Stimulated activated naive B cell treated with anti-CD40 and anti-IgM and Interleukin-4, amounts not matched to agents 10 μg/mL and 1 μg/mL and 100 μg/mL, for 72 hours (primary cell): ENCODE measurements at regions not wholly inside any gene's neighbourhood (a gene's known extent, or its start where the extent isn't known, plus 50 kb on each side); places are given as distances from the start of the nearest gene placed in this dataset.
"Not testable (repeated sequence)": the region's sequence is repeated elsewhere in the genome, so short reads cannot be mapped to it uniquely, and the experiment has no call there.

ENCODE experiments used
- ATAC-seq, 2 donors: fragments of 150-1000 bp; cut with Tn5 transposase; replicated peaks; 2 replicates each; pipeline ENCODE4 v1.10.0; 2021; ENCODE audit warnings: moderate library complexity in 1 of 2
- DNase-seq: peaks from one replicate; pipeline ENCODE4 v3.0.0; 2021
- H3K27ac Mint-ChIP-seq: one replicate; pipeline ENCODE4 v1.8.0; 2022; ENCODE audit warnings: mild to moderate bottlenecking, mixed read lengths
- H3K27me3 Mint-ChIP-seq, 2 donors: one replicate each; pipeline ENCODE4 v1.8.0; 2022; ENCODE audit warnings: mixed read lengths in 2 of 2
- H3K36me3 Mint-ChIP-seq, 2 donors: one replicate each; pipeline ENCODE4 v1.8.0; 2022; ENCODE audit warnings: mixed read lengths in 2 of 2, mild to moderate bottlenecking in 1 of 2
- H3K4me1 Mint-ChIP-seq, 2 donors: one replicate each; pipeline ENCODE4 v1.8.0; 2022; ENCODE audit warnings: mixed read lengths in 2 of 2, mild to moderate bottlenecking in 1 of 2
- H3K4me3 Mint-ChIP-seq, 2 donors: one replicate each; pipeline ENCODE4 v1.8.0; 2022; ENCODE audit warnings: mild to moderate bottlenecking in 2 of 2, mixed read lengths in 2 of 2, moderate library complexity in 1 of 2
- H3K9me3 Mint-ChIP-seq, 2 donors: one replicate each; pipeline ENCODE4 v1.8.0; 2022; ENCODE audit warnings: mixed read lengths in 2 of 2, mild to moderate bottlenecking in 1 of 2

DNA sequence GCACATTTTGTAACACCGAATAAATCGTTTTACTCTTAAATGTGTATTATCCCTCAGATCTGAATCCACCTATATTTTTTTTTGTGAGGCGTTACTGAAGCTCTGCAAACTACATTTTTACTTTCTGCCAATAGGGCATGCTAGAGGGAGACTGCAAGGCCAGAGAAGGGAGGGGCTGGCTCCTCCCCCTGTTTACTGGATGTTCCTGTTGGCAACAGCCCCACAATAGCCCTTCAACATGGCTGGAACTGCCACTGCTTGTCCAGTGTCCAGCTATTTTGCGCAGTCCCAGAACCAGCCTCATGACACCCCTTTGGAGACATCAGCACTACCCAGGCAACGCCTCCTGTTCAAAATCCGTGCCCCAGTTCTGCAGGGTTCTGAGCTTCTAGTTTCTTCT lies 85.4 kb upstream of the MIER3 start:
- peaks cover 0 to 1% of the 10 kb centered on the region in 2 donors for H3K9me3 Mint-ChIP-seq
- ATAC-seq (no peak), DNase-seq (no peak)
- no peak overlapping the region for H3K27ac Mint-ChIP-seq
- H3K4me1 Mint-ChIP-seq: peaks cover 11 to 13% of the 10 kb centered on the region in 2 donors
- H3K4me3 Mint-ChIP-seq: no peak overlapping the region
- peaks cover 0 to 2% of the 10 kb centered on the region in 2 donors for H3K36me3 Mint-ChIP-seq
- peaks cover 0 to 6% of the 10 kb centered on the region in 2 donors for H3K27me3 Mint-ChIP-seq

DNA sequence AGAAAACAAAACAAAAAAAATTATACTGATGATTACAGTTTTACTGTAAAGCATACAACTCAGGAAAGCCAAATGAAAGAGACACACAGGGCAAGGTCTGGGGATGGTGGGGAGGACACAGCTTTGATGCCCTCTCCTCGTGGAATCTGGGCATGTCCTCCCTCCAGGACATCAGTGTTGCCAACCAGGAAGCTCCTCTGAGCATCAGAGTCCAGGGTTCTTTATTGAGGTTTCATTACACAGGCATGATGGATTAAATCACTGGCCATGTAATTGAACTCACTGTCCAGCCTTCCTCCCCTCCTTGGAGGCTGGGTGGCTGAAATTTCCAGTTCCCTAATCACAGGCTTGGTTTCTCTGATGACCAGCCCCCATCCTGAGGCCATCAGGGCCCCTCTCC lies 89.6 kb upstream of the MIER3 start:
- Mint-ChIP-seq H3K36me3 (peaks cover 0 to 2% of the 10 kb centered on the region in 2 donors), H3K27ac (no peak overlapping the region), H3K27me3 (peaks cover 0 to 6% of the 10 kb centered on the region in 2 donors), H3K4me3 (no peak overlapping the region), H3K4me1 (peaks cover 4 to 6% of the 10 kb centered on the region in 2 donors), H3K9me3 (peaks cover 0 to 1% of the 10 kb centered on the region in 2 donors)
- DNase-seq (no peak), ATAC-seq (no peak)

DNA sequence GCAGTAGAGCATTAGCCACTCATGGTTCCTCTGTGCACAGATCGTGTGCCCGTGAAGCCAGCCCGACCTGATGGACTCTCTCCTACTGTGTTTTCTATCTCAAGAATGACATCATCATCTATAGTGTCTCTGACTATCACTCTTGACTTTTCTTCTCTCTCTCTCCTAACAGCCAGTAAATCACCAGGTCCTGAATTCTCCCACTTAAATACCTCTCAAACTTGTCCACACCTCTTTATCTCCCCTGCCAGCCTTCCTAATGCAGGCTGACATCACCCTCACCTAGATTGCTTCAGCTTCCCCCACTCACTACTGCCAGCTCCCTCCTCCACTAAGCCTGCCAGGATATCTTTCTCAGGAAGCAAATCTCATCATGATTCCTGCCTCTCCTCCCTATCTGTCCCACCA lies 90.6 kb upstream of the MIER3 start:
- Mint-ChIP-seq H3K4me1 (no peaks in the 10 kb centered on the region), H3K27me3 (no peaks in the 10 kb centered on the region), H3K9me3 (no peaks in the 10 kb centered on the region), H3K36me3 (no peaks in the 10 kb centered on the region), H3K4me3 (no peak overlapping the region), H3K27ac (no peak overlapping the region)
- ATAC-seq: no peak
- no peak for DNase-seq

DNA sequence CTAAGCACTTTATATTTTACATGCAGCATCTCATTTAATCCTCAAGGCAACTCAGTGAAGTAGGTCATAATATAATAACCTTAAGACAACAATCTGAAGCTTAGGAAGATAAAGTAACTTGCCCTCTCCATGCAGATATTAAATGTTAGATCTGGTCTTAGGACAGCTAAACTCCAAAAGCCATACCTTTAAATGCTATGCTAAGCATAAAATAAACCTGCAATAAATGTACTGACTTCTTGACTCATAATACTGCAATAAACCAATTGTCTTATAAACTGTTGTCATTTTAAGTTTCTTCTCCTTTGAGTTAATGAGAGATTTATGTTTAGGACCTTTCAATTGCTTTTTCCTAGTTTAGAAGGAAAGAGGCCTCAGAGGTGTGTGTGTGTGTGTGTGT lies 102.2 kb upstream of the MIER3 start:
- no peaks in the 10 kb centered on the region for H3K4me1 Mint-ChIP-seq
- no peaks in the 10 kb centered on the region for H3K36me3 Mint-ChIP-seq
- H3K9me3 Mint-ChIP-seq: no peaks in the 10 kb centered on the region
- no peak overlapping the region for H3K27ac Mint-ChIP-seq
- peaks cover 0 to 6% of the 10 kb centered on the region in 2 donors for H3K27me3 Mint-ChIP-seq
- no peak for DNase-seq
- no peak overlapping the region for H3K4me3 Mint-ChIP-seq
- ATAC-seq: no peak

DNA sequence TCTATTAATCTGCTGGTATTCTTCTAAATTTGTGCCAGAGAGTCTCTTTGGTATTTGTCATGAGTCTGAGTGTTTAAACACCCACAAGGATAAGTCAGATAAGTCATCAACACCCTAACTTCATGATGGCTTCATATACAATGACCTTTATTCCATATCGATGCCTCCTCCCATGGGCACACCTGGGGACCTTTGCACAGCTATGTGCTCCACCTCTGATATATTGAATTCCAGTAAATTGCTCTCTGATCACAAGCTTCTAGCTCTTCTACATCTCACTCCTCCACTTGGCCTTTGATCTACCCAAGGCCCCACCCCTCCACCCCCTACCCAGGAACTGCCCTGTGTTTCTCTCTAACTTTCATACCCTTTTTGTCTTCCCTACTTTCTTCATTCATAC lies 102.7 kb upstream of the MIER3 start:
- Mint-ChIP-seq H3K4me1 (no peaks in the 10 kb centered on the region), H3K27me3 (peaks cover 0 to 6% of the 10 kb centered on the region in 2 donors), H3K27ac (no peak overlapping the region), H3K36me3 (no peaks in the 10 kb centered on the region), H3K4me3 (no peak overlapping the region), H3K9me3 (no peaks in the 10 kb centered on the region)
- ATAC-seq (no peak), DNase-seq (no peak)

DNA sequence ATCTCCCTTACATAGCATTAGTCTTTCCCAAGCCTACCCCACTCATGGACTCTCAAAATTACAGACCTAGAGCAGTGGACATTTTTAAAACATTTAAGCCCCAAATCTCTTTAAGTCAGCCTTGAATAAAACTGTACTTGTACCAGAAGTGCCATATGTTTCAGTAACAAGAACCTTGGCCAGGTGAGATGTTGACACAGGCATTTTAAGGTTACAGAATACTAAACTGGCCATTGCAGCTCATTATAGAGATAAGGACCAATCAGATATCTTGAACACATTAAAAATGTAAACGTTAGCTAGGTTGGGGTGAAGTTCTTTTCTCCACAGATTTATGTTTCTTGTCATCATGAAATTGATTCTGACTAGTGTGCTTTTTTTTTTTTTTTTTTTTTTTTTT lies 103.8 kb upstream of the MIER3 start:
- H3K36me3 Mint-ChIP-seq: no peaks in the 10 kb centered on the region
- no peaks in the 10 kb centered on the region for H3K9me3 Mint-ChIP-seq
- H3K4me3 Mint-ChIP-seq: no peak overlapping the region
- ATAC-seq: no peak
- no peaks in the 10 kb centered on the region for H3K4me1 Mint-ChIP-seq
- DNase-seq: no peak
- peaks cover 0 to 6% of the 10 kb centered on the region in 2 donors for H3K27me3 Mint-ChIP-seq
- no peak overlapping the region for H3K27ac Mint-ChIP-seq

DNA sequence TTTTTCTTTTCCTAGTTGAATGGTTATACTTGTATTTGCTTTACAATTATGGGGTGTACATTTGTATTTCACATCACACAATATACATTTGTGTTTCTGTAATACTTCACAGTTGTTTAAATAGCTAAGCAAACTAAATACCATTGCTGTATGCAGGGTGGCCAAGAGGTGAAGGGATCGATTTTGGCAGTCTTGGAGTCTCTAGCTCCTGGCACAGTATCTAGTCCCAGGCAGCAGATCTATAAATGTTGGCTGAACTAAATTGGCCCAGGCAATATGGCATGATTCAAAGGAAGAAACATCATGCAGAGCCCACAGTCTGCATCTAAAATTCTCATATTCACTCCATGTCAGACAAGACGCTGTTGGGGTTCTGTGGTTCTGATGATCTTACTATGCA lies 110.1 kb upstream of the GPBP1 start:
- Mint-ChIP-seq H3K27me3 (peaks cover 13 to 18% of the 10 kb centered on the region in 2 donors), H3K27ac (no peak overlapping the region), H3K4me1 (no peaks in the 10 kb centered on the region), H3K36me3 (no peaks in the 10 kb centered on the region), H3K9me3 (peaks cover 4 to 7% of the 10 kb centered on the region in 2 donors), H3K4me3 (no peak overlapping the region)
- DNase-seq (no peak), ATAC-seq (no peak)

DNA sequence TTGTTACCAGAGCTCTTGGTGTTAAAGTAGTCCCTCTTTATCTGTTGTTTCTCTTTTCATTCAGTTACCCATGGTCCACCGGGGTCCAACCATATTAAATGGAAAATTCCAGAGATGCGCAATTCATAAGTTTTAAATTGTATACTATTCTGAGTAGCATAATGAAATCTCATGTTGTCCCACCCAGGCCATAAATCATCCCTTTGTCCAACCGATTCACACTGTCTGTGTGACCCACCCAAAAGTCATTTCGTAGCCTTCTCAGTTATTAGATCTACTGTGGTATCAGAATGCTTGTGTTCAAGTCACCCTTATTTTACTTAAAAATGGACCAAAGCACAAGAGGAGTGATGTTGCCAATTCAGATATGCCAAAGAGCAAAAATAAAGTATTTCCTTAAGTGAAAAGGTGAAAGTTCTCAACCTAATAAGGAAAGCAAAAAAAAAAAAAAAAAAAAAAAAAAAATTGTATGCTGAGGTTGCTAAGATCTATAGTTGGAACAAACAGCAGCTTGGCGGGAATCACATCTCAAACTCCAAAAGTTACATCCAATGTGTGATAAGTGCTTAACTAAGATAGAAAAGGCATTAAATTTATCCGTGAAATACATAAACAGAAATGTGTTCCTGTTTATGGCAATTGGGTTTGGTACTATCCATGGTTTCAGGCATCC lies 106.8 kb upstream of the GPBP1 start:
- Mint-ChIP-seq H3K4me3 (no peak overlapping the region), H3K27ac (no peak overlapping the region), H3K36me3 (peaks cover 0 to 5% of the 10 kb centered on the region in 2 donors), H3K27me3 (peaks cover 8 to 22% of the 10 kb centered on the region in 2 donors), H3K9me3 (peaks cover 15% of the 10 kb centered on the region in 2 donors), H3K4me1 (no peaks in the 10 kb centered on the region)
- ATAC-seq (no peak), DNase-seq (no peak)

DNA sequence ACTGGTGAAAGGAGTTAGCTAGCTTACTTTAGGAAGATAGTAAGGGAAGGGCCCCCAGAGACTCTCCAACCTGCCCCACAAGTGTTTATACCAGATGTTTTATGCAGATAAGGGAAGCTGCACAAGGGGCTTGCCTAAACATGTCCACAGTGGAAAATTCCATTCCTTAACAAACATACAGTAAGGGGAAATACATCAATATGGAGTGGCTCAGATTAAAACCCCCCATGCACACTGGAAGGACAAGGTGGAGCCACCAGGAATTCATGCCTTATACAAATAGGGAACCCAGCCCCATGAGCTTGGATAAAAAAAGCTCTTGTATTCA lies 106.3 kb upstream of the GPBP1 start:
- no peak for DNase-seq
- Mint-ChIP-seq H3K27ac (no peak overlapping the region), H3K4me1 (no peaks in the 10 kb centered on the region), H3K9me3 (peaks cover 15% of the 10 kb centered on the region in 2 donors), H3K4me3 (no peak overlapping the region), H3K27me3 (peaks cover 11 to 24% of the 10 kb centered on the region in 2 donors), H3K36me3 (peaks cover 0 to 5% of the 10 kb centered on the region in 2 donors)
- ATAC-seq: no peak

DNA sequence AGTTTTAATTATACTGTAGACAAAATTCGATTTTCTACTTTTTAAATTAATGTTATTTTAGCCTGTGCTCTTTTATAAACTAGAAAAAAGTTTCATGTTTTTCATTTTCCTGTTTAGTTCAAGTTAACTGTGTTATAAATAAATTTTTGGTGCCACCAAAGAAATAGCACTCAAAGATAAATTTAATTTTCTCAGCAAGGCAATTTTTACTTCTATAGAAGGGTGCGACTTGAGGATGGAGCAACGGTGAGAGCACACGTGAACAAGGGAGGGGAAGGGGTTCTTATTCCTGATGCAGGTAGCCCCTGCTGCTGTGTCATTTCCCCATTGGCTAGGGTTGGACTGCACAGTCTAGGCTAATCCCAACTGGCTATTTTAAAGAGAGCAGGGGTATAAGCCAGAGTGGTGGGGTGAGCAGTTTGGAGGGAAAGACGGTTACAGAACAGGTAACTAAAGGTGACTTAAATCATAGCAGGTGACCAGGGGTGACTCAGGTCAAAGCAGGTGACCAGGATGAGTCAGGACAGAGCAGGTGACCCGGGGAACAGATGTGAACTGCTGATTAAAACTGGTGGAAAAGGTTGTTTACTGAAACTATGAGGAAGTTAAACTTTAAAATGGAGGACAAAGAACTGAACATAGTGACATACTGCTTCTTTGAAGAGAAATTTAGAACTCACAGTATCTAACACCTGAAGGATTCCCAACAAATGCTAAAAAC lies 104.6 kb upstream of the GPBP1 start:
- no peaks in the 10 kb centered on the region for H3K4me1 Mint-ChIP-seq
- H3K36me3 Mint-ChIP-seq: peaks cover 0 to 5% of the 10 kb centered on the region in 2 donors
- ATAC-seq (no peak), DNase-seq (no peak)
- peaks cover 15% of the 10 kb centered on the region in 2 donors for H3K9me3 Mint-ChIP-seq
- H3K27ac Mint-ChIP-seq: no peak overlapping the region
- peaks cover 4 to 33% of the 10 kb centered on the region in 2 donors for H3K27me3 Mint-ChIP-seq
- no peak overlapping the region for H3K4me3 Mint-ChIP-seq

DNA sequence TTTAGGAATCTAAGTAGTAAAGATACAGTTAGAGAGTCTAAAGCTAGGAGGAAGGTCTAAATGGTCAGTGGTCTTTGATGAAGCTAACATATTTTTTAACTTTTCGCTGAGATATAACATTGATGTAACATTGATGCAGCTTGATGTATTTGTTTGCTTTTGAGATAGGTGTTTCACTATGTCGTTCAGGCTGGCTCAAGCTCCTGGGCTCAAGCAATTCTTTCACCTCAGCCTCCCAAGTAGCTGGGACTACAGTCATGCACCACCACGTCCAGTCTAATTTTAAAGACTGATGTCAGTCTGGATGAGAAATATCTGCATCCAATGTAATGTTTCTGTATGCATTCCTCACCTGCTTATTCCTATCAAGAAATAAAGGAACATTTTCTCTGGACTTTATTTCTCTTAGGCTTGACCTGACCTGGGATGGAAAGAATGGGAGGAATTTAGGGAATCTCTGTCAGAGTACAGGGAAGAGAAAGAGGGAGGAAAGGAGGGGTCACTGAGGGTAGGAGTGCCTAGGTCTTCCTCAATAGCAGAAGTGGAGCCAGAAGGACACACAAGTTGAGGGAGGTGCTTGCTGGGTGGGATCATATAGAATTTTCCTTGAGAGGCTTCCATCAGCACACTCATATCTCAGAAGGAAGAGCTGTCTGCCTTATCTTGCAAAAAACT lies 101.5 kb upstream of the GPBP1 start:
- Mint-ChIP-seq H3K4me3 (no peak overlapping the region), H3K4me1 (no peaks in the 10 kb centered on the region), H3K27ac (no peak overlapping the region), H3K36me3 (peaks cover 0 to 5% of the 10 kb centered on the region in 2 donors), H3K9me3 (peaks cover 8 to 11% of the 10 kb centered on the region in 2 donors), H3K27me3 (peaks cover 4 to 21% of the 10 kb centered on the region in 2 donors)
- ATAC-seq (no peak), DNase-seq (no peak)

DNA sequence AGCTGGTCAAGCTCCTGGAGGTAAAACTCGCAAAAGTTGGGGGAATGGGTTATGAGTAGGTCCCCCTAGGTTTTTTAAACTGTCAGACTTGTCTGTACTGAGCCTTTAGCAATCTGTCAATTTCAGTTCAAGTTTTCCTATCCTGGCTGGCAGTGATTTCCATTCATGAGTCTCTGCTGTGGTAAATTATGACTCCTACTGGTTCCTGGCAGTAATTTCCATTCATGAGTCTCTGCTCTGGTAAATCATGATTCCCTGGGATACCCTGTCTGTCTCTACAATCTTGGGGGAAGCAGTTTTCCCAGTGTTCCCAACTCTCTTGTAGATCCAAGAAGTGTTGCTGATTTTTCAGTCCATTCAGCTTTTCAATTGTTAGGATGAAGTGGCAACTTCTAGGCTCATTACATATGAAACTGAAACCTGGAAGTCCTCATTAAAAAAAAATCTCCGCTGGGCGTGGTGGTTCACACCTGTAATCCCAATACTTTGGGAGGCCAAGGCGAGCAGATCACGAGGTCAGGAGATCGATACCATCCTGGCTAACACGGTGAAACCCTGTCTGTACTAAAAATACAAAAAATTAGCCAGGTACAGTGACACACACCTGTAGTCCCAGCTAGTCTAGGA lies 91.3 kb upstream of the GPBP1 start:
- H3K27me3 Mint-ChIP-seq: peaks cover 13 to 16% of the 10 kb centered on the region in 2 donors
- no peaks in the 10 kb centered on the region for H3K4me1 Mint-ChIP-seq
- peak overlapping the region; percentile 25 for H3K27ac Mint-ChIP-seq
- H3K36me3 Mint-ChIP-seq: peaks cover 0 to 1% of the 10 kb centered on the region in 2 donors
- DNase-seq (no peak), ATAC-seq (no peak)
- H3K9me3 Mint-ChIP-seq: peaks cover 0 to 1% of the 10 kb centered on the region in 2 donors
- H3K4me3 Mint-ChIP-seq: no peak overlapping the region

DNA sequence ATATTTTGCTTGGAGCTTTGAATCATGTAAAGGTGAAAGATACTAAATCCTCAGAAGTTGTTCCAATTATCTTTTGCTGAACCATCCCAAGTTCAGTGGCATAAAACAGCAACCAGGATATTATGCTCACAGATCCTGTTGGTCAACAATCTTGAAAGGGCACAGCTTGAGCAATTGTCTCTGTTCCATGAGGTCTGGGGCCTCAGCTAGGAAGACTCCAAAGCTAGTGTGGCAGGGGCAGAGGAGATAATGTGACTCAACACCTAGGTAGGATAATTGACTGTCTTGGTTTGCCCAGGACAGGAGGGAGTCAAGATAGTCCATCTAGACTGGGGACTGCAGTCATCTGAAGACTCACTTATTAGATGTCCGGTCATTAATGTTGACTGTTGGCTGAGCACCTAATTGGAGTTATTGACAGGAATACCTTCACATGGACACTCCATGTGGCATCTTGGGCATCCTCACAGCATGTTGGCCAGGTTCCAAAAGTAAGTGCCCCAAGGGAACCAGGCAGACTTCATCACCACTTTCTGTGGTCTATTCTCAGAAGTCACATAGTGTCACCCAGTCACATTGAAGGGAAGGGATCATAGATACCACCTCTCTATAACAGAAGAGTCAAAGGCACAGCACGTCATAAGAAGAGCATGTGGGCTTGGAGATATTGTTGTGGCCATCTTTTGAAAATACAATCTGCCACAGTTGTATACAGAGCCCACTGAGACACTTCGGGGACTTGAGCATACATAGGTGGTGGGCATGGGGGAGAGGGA lies 88.4 kb upstream of the GPBP1 start:
- no peak for DNase-seq
- no peak overlapping the region for H3K4me3 Mint-ChIP-seq
- H3K36me3 Mint-ChIP-seq: peaks cover 0 to 1% of the 10 kb centered on the region in 2 donors
- H3K9me3 Mint-ChIP-seq: peaks cover 0 to 1% of the 10 kb centered on the region in 2 donors
- no peak overlapping the region for H3K27ac Mint-ChIP-seq
- peak; percentile 22 to 36 for ATAC-seq
- peaks cover 13 to 16% of the 10 kb centered on the region in 2 donors for H3K27me3 Mint-ChIP-seq
- no peaks in the 10 kb centered on the region for H3K4me1 Mint-ChIP-seq

DNA sequence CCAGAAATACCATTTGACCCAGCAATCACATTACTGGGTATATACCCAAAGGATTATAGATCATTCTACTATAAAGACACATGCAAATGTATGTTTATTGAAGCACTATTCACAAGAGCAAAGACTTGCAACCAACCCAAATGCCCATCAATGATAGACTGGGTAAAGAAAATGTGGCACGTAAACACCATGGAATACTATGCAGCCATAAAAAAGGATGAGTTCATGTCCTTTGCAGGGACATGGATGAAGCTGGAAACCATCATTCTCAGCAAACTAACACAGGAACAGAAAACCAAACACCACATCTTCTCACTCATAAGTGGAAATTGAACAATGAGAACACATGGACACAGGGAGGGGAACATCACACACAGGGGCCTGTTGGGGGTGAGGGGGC lies 85.9 kb upstream of the GPBP1 start:
- not testable (repeated sequence) for H3K4me1 Mint-ChIP-seq, H3K4me3 Mint-ChIP-seq, H3K27me3 Mint-ChIP-seq, H3K9me3 Mint-ChIP-seq, H3K36me3 Mint-ChIP-seq, ATAC-seq, DNase-seq, H3K27ac Mint-ChIP-seq
